ENCODE measurements at regions not wholly inside any gene's neighbourhood (a gene's known extent, or its start where the extent isn't known, plus 50 kb on each side); places are given as distances from the start of the nearest gene placed in this dataset.

GRCh38 chr3:75035146-75035545 is 420.7 kb upstream of the CNTN3 start:
- TF ChIP-seq POLR2A (IDR thresholded peaks at IDR 0.05): no peak
- TF ChIP-seq, protein P1, sequence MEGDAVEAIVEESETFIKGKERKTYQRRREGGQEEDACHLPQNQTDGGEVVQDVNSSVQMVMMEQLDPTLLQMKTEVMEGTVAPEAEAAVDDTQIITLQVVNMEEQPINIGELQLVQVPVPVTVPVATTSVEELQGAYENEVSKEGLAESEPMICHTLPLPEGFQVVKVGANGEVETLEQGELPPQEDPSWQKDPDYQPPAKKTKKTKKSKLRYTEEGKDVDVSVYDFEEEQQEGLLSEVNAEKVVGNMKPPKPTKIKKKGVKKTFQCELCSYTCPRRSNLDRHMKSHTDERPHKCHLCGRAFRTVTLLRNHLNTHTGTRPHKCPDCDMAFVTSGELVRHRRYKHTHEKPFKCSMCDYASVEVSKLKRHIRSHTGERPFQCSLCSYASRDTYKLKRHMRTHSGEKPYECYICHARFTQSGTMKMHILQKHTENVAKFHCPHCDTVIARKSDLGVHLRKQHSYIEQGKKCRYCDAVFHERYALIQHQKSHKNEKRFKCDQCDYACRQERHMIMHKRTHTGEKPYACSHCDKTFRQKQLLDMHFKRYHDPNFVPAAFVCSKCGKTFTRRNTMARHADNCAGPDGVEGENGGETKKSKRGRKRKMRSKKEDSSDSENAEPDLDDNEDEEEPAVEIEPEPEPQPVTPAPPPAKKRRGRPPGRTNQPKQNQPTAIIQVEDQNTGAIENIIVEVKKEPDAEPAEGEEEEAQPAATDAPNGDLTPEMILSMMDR (IDR thresholded peaks at IDR 0.05 in 4 of 5, conservative IDR thresholded peaks at IDR 0.05 in 1 of 5): no peak
